HG03520 (cell line): ENCODE measurements at regions not wholly inside any gene's neighbourhood (a gene's known extent, or its start where the extent isn't known, plus 50 kb on each side); places are given as distances from the start of the nearest gene placed in this dataset.

Source experiments
- ATAC-seq: cut with Tn5 transposase; IDR thresholded peaks from one replicate; pipeline ENCODE4 v1.9.1; 2021; ENCODE audit warnings: mild to moderate bottlenecking, moderate library complexity; ENCODE audit not compliant: unreplicated experiment

- no peak for ATAC-seq
These were observed 85.3 kb upstream of the BTBD3 start for GRCh38 chr20:11832397-11832796.

DNA sequence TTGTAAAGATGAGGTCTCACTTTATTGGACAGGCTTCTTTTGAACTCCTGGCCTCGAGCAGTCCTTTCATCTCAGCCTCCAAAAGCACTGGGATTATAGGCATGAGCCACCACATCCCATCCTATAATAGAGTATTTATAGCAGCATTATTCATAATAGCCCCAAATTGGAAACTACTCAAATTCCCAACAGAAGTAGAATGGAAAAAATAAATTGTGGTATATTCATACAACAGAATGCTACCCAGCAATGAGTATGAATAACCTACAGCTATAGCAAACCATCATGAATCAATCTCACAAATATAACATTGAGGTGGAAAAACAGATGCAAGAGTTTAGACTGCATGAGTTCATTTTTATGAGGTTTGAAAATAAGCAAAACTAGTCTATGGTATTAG, 84.8 kb upstream of the BTBD3 start:
- ATAC-seq = no peak

- ATAC-seq = no peak
These were observed 83.9 kb upstream of the BTBD3 start for GRCh38 chr20:11833825-11834224.

- no peak for ATAC-seq
These were observed 79.5 kb upstream of the BTBD3 start for GRCh38 chr20:11838076-11838636.

GRCh38 chr20:11841972-11842461, 75.7 kb upstream of the BTBD3 start:
- no peak for ATAC-seq

DNA sequence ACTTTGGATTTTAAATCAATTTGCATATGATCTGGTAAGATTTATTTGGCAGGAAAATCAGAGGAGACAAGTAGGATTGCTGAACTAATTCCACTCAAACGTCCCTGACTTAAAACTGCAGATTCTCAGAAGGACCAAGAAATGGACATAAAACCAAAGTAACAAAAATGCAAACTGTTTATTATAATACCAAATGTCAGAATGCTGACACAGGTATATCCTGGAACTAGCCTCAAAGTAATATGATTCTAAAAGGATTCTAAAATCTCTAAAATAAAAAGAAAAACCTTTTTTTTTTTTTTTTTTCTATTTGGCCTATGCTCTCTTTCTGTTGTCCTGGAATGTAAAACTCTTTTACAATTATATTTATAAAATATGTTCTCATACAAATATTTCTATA, 74.4 kb upstream of the BTBD3 start:
- no peak for ATAC-seq

- no peak for ATAC-seq
These were observed 73.0 kb upstream of the BTBD3 start for GRCh38 chr20:11844691-11845090.

DNA sequence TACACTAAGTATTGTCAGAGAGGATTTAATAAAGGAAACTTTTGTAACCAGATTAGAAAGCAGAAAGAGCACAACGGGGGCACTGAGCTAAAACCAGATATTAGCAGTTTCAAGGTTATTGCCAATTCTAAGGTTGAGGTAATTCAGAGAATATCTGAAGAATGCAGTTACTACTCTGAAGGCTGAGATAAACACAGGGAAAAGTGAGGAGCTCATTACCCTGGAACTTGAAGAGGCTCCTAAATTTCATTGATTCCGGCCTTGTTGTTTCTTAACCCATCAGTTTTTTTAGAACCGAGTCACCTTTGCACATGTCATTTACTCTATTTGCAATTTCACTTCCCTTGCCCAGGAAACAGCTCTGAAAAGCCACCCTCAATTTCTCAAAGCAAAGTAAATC, 72.4 kb upstream of the BTBD3 start:
- ATAC-seq = no peak

- no peak for ATAC-seq
These were observed 71.6 kb upstream of the BTBD3 start for GRCh38 chr20:11846131-11846530.

DNA sequence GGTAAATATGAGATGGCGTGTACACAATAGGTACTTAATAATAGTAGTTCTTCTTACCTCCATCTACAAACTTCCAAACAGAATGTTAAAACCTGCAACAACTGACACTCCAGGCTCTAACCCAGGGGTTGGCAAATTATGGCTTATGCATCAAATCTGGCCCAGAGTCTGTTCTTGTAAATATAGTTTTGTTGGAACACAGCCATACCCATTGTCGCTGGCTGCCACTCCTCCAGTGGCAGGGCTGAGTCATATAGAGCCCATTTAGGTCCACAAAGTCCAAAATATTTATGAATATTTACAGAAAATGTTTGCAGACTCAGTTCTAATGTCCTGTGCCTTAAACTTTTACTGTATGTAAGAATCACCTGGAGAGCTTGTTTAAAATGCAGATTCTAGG, 69.9 kb upstream of the BTBD3 start:
- no peak for ATAC-seq

- no peak for ATAC-seq
These were observed 68.3 kb upstream of the BTBD3 start for GRCh38 chr20:11849270-11849915.

DNA sequence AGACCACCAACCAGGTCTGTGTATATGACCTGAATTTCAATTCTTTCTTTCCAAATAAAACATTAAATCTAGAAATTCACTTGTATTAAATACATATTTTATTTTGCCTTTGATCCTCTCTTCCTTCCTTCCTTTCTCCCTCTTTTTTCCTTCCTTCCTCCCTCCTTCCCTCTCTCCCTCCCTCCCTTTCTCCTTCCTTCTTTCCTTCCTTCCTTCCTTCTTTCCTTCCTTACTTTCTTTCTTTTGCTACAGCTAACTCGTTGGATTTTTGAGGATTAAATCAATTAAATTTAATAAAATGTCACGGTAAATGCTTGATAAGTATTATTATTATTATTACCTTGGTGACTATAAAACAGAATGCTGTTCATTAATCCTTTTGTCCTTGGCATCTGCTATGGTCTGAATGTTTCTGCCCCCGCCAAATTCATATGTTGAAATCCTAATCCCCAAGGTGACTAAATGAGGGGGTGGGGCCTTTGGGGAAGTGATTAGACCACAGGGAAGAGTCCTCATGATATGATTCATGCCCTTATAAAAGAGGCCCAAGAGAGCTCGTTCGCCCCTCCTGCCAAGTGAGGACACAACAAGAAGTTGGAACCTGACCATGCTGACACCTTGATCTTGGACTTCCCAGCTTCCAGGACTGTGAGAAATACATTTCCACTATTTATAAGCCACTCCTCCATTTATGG, 67.6 kb upstream of the BTBD3 start:
- ATAC-seq = no peak

DNA sequence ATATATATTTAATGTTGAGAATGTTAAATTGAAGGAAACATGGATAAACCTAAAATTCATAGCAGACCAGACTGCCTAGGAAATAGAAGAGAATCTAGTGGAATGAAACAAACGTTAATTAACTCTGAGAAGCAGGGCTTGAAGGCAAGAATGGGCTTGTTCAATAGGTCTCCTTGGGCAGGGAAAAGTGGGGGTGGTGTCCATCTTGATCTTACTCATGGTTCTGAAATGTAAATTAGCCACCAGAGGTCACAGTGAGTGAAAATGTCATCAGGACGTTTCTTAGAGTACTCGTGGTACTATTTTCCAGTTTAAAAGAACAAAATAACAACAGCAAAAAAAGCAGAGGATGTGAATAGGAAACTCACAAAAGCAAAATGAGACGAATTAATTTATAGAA, 66.8 kb upstream of the BTBD3 start:
- no peak for ATAC-seq

GRCh38 chr20:11851646-11852045, 66.0 kb upstream of the BTBD3 start:
- ATAC-seq = no peak

- ATAC-seq = no peak
These were observed 65.5 kb upstream of the BTBD3 start for GRCh38 chr20:11852189-11852588.

- ATAC-seq = no peak
These were observed 64.9 kb upstream of the BTBD3 start for GRCh38 chr20:11852811-11853210.

DNA sequence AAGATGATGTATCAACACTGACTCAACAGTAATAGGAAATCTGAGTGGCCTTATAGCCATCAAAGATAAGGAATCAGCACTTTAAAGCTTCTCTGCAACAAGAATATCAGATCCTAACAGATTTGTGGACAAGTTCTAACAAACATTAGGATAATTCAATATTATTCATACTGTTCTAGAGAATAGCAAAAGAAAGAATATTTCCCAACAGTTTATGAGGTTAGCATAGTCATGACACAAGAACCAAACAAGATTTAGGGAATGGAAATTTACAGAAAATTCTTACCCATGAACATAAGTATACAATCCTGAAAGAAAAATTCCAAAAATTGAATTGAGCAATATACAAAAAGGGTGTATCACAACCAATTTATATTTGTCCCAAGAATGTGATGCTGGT, 64.3 kb upstream of the BTBD3 start:
- no peak for ATAC-seq

GRCh38 chr20:11861479-11861878, 56.2 kb upstream of the BTBD3 start:
- ATAC-seq = no peak

DNA sequence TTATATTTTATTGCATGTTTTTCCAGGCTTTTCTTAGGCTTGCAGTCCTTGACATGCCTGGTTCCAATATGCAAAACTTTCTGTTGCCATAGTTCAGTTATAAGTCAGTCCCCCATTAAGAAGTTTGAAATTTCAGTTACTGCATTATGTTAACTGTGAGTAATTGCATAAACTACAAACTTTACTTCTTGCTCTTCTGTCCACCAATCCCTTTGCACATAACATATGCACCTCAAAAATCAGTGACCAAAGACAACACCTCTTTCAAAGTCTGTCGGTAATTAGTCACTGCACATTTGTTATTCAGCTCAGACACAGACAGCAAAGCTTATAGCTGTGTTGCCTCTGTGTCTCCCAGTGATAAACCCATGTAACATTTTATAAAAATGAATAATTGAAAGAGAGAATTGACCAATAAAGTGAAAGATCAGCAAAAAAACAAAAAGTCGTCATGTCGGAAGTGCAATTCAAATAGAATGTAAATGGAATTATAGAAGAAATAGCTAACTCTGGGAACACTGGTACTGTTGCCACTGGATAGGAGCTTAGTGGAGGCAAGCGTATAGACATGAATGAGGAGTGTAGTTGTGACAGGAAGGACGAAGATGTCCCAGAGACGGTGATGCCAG, 50.3 kb upstream of the BTBD3 start:
- no peak for ATAC-seq
